NCI-H526 (cell line): ENCODE measurements at regions not wholly inside any gene's neighbourhood (a gene's known extent, or its start where the extent isn't known, plus 50 kb on each side); places are given as distances from the start of the nearest gene placed in this dataset.
A peak's percentile ranks its signal among the peaks of the same experiment; 100 is the strongest.
"Not testable (repeated sequence)": the region's sequence is repeated elsewhere in the genome, so short reads cannot be mapped to it uniquely, and the experiment has no call there.

Source experiments
- DNase-seq, 2 experiments: peaks; one replicate each; lab custom pipeline; 2025; lab: John Stamatoyannopoulos, UW

DNA sequence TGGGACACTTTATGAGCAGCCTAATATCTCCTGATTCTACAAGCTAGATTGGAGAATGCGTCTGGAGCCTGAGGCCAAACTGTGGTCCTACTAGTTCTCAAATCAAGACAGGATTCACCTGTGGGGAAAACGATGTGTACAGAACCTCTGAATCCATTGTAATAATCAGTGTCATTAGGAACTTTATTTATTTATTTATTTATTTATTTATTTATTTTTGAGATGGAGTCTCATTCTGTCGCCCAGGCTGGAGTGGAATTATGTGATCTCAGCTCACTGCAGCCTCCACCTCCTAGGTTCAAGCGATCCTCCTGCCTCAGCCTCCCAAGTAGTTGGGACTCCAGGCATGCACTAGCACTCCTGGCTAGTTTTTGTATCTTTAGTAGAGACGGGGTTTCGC is 52.6 kb upstream of the KIF26B start:
- not testable (repeated sequence) for DNase-seq

DNA sequence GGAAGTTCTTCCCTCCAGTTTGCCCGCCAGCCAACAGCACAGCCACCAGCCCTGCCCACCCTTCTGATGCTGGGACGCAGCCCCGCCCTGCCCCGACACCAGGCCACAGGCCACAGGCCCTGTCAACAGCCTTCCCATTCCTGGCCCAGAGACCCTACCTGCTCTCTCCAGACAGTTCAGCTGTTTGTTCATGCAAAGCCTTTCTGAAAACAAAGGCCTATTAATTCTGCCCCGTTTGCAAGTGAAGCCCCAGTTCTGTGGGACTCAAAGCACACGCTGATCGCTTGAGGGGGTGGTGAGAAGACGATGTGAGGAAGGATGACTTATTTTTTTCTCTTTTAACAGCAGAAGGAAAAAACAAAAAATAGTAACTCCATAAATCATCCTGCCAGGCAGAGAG is 55.4 kb upstream of the KIF26B start:
- peak in 1 of 2 experiments; percentile 46 for DNase-seq

DNA sequence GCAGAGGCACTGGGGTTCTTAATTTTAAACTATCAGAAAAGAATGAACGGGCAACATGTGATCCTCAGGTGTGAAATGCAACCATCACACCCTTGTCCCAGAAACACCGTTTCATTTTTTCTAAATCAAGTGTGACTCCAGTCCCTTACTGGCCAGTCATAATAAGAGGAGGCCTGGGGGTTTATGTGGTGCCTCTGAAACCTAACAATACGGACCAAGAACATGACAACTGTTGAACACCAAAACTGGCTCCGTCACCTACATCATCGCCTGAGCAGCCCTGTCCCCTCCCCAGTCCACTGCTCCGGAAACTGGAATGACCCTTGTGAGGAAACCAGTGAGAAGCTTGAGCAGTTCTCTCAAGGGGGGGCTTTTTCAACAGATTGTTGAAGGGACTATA is 55.9 kb upstream of the KIF26B start:
- no peak for DNase-seq

GRCh38 chr1:245096311-245097066 is 58.3 kb upstream of the KIF26B start:
- no peak for DNase-seq

- DNase-seq, result no peak
Measured at GRCh38 chr1:245095903-245096302, 58.9 kb upstream of the KIF26B start.

GRCh38 chr1:245094954-245095353 is 59.8 kb upstream of the KIF26B start:
- no peak for DNase-seq

- no peak for DNase-seq
Measured at GRCh38 chr1:245094092-245094491, 60.7 kb upstream of the KIF26B start.

DNA sequence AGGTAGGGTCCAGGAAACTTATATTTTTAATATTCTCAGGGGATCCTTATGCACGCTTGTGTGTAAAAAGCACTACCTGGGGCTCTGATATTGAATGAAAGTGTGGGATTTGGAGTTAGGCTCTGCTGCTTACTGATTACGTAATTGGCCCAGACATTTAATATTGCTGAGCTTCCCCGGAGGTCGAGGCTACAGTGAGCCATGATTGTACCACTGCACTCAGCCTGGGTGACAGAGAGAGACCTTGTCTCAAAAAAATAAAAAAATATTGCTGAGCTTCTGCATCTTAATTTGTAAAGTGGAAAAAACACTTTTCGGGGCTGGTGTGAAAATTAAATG is 62.2 kb upstream of the KIF26B start:
- no peak for DNase-seq

GRCh38 chr1:245091818-245092637 is 62.8 kb upstream of the KIF26B start:
- DNase-seq, result no peak

GRCh38 chr1:245091171-245091621 is 63.6 kb upstream of the KIF26B start:
- DNase-seq, result no peak

DNA sequence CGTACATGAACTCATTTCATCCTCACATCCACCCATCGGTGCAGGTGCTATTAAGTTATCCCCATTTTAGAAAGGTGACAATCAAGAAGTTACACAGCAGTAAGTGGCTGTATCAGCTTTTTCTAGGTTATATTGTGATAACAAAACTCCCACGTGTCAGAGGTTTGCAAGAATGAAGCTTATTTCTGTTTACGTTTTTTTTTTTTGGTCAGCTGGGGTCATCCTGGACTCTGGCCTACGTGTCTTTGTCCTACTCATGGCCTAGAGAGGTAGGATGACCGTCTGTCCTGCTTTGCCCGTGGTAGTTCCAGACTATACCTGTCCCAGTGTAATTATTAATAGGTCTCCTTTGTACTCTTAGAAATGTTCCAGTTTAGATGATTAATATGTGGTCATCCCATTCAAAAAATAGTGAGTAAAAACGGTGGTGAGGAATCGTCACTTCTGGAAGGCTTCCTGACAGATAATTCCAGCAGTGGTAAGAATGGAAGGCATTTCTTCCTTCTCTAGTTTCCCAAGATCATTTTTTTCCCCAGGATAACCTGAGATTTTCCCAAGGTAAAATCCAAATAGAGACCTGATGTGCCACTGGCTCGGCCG is 64.2 kb upstream of the KIF26B start:
- DNase-seq, result no peak

DNA sequence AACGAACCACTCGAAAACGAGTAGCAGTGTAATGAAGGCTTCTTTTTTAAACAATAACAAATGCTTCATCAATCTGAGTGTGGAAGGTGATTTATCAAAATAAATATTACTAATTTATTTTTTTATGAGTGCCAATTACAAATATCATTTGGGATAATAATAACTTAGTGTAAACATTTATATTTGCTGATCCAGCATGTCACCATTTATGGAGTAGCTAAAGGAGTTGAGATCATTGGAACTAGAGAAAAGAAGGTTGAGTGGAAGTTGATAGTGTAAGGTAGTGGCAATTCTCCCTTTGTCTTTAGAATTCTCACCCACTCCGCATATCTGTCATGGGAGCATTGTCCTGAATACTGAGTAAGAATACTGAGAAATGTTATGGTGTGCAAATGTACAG is 67.1 kb upstream of the KIF26B start:
- DNase-seq, result no peak

DNA sequence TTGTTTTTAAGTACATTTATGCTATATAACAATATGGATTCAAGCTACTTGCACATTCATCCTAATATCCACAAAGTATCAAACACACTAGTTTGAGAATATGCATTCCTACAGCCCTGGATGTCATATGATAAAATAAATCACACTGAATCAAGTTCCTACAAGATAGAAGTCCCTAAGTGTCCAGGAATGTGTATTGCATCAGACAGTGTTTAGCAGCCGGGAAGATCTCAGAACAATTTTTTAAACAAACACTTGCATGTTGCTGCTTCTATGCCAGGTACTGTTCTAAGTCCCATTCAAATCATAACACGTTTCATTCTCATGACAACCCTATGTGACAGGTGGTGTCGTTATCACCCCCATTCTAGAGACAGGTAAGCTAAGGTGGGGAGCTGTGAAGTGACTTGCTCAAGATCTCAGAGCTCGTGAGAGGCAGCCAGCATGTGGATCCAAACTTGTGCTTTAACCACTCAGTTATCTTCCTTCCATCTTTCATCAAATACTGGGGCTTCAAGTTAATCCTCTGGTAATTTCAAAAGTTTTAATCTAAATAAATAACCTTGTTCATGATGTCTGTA is 68.3 kb upstream of the KIF26B start:
- DNase-seq, result no peak

DNA sequence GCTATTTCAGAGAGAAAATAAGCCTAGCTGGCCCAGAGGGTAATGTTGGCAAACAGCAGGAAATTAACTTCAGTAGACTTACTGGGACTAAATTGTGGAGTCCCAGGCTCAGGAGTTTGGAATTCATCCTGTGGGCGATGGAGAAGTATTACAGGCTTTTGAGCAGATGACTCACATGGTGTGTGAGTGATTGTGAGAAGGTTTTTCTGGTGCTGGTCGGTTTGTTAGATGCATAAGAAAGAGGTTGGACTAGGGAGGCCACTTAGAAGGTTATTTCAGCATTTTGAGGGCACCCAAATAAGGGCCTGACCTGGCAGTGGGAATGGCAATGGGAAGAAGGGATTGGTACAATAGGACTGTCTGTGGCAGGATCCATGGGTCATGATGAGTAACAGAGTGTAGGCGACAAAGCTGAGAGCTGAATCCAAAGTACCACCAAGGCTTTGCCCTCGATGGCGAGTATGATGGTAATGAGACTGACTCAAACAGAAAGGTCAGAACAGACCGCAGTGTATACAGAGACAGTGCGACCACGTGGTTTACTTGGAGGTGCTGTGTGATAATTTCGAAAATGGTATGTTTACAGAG is 69.2 kb upstream of the KIF26B start:
- DNase-seq, result no peak

GRCh38 chr1:245084551-245084950 is 70.2 kb upstream of the KIF26B start:
- no peak for DNase-seq

- peak in 1 of 2 experiments; percentile 54 for DNase-seq
Measured at GRCh38 chr1:245079021-245079609, 75.7 kb upstream of the KIF26B start.

DNA sequence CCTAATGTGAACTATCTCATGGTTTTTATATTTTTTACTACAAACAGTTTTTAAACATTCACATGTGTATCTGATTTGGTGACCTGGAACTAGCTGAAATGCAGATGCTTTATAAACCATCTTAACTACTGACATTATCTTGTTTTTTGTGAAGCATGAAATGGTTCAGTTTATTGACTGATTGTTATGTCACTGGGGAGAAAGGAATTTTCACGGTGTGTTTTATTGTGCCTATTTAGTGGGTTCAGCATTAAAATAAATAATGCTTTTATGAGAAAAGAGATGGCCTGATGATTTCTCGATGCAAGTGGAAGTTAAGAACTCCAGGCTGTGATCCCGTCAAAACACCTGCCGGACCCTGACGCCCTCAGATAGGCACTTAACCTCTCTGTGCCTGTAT is 79.9 kb upstream of the KIF26B start:
- DNase-seq, result no peak

DNA sequence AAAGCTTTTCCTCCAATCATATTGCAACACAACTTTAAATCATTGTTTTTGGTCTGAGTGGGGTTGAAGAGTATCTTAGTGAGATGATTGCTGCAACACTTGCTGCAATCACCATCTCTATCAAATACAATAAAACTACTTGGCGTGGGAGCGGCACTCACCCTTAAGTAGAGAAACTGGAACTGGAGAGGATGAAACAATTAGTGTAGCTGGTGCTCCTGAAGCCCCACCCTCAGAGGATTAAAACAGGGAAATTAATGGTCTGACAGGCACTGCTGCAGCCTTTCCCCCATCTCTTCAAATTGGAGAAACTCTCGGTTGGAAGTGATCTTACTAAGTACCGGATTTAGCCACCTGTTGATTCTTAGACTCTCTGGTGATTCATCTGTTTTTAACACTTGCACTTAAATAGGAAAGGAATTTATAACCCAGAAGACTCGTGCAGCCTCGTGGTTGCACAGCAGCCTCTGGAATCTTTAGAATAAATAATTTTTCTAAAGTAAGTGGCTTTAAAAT is 80.5 kb upstream of the KIF26B start:
- DNase-seq, result no peak

DNA sequence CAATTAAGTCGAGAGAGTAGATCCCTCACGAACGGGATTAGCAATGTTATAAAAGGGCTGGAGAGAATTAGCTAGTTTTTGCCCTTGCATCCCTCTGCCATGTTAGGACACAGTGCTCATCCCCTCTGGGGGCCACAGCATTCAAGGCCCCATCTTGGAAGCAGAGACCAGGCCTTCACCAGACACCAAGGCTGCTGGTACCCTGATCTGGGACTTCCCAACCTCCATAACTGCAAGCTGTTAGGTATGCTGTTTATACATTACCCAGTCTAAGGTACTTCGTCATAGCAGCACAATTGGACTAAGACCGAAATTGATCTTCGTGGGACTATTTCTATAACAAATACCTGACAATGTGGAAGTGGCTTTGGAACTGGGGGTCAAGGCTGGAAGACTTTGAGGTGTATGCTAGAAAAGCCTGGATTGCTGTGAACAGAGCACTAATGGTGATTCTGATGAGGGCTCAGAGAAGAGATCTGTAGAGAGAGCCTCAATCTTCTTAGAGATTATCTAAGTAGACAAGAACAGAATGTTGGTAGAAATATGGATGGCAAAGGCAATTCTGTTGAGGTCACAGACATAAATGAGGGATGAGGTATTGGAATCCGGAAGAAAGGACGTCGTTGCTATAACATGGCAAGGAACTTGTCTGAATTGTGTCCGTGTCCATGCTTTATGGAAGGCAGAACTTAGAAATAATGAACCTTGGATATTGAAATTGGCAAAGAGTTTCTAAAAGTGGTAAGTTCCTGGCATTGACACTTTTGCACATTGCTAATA is 83.8 kb upstream of the KIF26B start:
- no peak for DNase-seq

DNA sequence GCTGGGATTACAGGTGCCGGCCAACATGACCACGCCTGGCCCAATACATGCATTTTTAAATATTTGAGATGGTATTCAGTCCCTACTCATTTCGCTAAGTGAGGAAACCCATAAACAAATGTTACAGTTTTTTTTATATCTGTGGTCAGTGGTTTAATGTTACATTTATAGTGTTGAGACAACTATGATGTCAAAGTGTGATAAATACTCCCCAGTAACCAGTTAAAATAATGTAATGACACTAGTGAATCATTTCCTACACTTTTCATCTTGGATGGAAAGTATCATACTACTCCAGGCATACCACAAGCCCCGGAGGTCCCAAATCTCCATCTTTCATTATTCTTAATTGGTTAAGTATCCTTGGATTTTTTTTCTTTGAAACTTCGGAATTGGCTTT is 87.5 kb upstream of the KIF26B start:
- no peak for DNase-seq

GRCh38 chr1:245062741-245063305 is 92.0 kb upstream of the KIF26B start:
- no peak for DNase-seq
